Limb (tissue), 2 donors: ENCODE measurements at regions not wholly inside any gene's neighbourhood (a gene's known extent, or its start where the extent isn't known, plus 50 kb on each side); places are given as distances from the start of the nearest gene placed in this dataset.
"Not testable (repeated sequence)": the region's sequence is repeated elsewhere in the genome, so short reads cannot be mapped to it uniquely, and the experiment has no call there.

Experiments used
- DNase-seq, 2 donors: peaks; one replicate each; pipeline ENCODE4 v3.0.0-alpha.2; 2016; ENCODE audit errors: extremely low spot score in 2 of 2

DNA sequence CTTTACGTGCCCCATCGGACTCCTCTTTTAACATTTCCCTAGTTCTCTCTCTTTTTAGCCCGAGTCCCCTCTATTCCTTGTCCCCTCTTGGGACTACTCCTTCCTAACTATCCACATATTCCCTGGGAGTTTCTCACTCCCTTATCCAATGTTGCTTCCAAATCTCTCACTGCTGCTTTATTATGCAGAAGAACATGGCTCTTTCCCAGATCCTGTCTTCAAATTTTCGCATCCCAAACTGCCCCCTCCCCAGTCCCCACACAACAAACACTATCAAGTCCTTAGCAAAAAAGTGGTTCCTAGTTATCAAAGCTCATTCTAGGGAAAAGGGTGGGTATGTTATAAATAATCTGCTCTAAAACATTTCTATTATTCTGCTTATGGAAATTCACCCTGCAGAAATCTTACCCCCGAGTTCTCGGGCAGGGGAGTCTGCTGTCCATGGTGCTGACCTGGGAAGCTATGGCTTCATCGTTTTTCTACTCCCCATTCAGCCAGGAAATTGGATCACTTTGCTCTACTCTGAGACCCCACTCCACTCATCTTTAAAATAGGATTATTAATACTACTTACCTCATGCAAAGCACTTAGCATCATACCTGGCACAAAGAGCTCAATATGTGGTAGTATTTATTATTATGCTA, 393.5 kb downstream of the BUD13 start:
- peak; percentile 70 to 80 for DNase-seq

DNA sequence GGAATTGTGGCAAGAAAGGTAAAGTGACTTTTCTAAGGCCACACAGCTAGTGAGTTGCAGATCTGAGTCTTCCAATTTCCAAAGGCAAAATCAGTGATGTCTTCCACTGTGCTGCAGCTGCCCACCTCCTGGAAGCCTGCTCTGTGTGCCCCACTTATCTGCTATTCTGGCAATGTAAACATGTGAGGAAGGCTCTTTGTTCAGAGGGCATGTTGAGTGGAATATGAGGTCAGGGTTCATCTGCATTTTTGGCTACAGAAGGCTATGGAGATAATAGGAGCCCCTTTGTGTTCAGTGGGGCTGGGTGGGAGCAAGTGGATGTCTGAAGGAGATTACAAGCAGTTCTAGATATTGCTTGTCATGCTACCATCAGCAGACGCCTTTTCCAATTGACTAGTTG, 396.2 kb downstream of the BUD13 start:
- no peak for DNase-seq

DNA sequence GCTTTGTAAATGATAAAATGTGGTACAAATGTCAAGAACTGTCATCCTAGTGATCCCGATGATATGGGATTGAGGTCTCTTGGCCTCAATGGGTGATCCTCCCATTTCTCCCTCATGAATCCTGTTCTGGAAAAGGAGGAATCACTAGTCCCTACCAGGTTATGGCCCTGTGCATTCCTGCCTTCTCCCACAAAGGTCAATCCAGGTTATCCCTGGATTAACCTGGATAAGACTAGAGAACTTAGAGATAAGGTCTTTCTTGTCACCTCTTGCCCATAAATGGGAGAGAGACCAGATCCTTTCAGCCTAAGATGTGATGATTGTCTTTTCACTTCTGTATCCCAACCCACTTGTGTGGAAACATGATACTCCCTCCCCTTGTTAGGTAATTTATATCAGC, 396.7 kb downstream of the BUD13 start:
- no peak for DNase-seq

DNA sequence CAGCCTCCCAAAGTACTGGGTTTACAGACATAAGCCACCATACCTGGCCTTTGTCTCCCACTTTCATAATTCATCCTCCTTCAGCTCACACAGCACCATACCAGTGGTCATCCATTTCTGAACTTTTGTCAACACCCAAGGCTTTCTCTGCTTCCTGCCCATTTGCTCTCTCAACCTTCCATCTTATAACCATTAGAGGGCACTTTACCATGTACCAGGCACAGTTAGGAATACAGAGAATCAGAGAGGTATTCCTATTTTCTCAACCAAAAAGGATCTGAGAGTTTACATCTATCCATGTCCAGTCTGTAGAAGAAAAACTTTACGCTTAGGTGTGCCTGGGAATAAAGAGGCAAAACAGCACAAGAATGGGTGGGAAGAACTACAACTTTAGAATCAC, 397.6 kb downstream of the BUD13 start:
- no peak for DNase-seq

DNA sequence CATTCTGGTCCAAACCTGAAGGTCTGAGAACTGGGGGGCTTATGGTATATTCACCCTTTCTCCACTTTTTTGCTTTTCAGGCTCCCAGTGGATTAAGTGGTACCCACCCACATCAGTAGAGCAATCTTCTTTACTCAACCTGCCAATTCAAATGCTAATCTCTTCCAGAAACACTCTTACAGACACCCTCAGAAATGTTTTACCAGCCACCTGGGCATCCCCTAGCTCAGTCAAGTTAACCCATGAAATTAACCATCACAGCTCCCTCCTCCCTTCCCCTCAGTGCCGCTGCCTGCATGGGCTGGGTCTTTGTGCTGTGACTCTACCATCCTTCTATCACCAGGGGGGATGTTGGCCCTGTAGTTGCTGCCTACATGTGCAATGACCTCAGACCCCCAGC, 398.7 kb downstream of the BUD13 start:
- no peak for DNase-seq

DNA sequence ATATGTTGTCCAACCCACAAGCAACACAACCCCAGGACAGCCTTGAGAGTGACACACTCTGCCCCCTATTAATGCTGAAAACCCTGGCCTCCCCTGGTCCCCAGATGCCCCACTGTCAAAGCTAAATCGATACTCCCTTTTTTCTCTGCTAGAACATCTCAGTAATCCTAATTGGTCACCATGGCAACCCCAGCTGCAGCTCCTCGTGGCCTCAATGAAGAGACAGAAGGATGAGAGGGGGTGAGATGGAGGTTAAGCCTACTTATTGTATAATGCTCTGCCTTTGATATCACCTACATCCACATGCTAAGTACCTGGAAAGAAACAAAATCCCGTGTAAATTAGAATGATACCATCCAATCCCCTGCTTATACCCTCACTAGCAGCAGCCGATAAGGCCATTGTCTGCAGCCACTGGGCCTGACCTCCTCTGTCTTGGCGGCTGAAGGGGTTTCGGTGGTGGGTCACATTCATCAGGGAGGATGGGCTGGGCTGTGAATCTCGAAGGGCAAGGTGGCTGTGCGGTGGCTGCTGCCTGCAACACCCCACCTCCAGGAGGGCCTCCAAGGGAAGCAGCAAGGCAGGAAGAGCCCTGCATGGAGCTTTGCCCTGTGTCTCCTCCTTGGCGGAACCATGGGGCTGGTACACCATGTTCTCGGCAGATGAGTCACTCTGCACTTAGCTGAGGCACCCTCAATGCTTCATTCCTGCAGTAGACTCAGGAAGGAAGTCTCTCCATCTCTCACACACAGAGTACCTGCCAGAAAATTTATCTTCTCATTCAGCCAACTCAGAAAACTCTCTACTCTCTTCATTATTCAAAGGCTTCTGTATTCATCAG, 399.5 kb downstream of the BUD13 start:
- DNase-seq = no peak

DNA sequence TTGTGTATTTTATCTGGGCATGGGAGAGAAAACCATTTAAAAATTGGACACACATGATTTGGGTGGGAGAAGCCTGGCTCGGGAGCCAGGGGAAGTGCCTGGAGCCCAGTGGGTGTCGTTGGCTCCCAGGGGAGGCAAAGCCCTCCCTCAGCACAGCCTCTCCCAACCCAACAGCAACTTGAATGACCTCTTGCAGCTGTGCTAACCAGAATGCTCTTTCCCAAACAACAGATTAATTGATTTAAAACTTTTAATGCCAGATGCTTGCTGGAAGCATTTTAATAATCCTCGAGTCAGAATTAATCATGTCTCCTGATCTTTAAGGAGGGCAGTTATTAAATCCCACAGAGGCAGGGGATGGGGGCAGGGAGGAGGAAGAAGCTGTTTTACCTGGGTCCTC, 401.6 kb downstream of the BUD13 start:
- no peak for DNase-seq

DNA sequence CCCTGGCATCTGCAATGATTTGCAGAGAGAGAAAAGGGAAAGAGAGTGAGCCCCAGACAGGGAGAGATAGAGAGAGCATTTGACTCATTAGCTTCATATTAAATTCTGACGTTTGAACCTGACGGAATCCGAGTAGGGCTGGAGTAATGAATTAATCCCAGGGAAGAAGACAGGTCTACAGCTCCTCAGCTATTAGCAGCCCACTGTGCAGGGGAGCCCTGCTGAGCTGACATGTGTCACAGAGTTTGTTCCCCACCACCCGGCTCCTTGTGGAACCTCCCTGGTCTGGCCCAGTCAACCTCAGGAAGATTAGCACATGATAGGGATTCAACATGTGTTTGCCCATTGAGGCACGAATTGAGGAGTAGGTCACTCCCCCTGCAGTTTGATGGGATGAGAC, 404.0 kb downstream of the BUD13 start:
- no peak for DNase-seq

DNA sequence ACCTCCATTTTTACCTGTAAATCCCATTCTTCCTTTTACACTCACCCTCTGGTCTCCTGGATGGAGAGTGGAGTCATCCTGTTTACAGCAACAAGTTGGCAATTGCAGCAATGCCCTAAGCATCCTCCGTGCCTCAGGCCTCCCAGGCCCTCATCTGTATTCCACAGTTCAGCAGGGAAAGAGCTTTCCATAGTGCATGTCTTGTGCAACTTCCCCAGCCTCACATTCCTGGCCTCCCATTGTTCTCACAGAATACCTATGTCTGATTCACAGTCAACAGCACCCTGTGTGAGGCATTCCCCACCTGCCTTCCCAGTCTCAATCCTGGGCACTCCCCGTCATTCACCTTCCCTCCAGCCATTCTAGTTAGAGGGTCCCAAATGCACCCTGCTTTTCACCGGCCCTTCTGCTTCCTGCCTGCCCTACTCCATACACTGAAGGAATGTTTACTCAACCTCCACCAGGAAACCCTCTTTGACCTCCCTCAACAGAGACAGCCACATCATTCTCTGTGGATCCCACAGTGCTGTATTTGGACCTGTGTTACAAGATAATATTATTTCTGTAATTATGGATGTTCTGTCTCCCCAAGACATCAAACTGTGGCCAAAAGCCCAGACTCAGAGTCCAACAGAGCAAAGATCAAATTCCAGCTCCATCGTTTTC, 405.7 kb downstream of the BUD13 start:
- DNase-seq = no peak

DNA sequence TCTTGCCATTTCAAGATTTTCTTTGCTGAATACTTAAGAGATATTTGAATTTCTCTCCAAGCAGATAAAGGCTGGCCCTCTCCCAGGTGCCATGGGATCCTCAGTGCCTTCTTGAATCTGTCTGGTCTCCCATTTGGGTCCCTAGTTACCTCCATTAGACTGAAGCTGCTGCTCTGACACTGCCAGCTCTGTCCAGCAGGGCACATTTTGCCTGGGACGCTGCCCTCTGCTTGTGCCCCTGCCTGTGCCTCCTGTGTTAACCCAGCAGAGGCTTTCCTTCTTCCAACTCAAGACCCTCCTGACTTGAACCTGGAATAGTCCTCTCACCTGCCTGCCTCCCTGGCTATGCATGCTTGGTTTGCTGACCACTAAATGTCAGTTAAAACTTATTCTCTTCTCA, 406.3 kb downstream of the BUD13 start:
- DNase-seq = no peak

DNA sequence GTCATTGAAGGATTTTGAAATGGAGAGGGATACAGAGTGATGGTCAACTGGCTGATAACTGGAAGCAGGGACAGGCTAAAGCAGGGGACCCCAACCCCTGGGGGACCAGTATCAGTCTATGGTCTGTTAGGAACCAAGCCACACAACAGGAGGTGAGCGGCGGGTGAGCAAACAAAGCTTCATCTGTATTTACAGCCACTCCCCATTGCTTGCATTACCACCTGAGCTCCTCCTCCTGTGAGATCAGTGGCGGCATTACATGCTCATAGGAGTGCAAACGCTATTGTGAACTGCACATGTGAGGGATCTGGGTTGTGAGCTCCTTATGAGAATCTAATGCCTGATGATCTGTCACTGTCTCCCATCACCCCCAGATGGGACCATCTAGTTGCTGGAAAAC, 407.9 kb downstream of the BUD13 start:
- not testable (repeated sequence) for DNase-seq

DNA sequence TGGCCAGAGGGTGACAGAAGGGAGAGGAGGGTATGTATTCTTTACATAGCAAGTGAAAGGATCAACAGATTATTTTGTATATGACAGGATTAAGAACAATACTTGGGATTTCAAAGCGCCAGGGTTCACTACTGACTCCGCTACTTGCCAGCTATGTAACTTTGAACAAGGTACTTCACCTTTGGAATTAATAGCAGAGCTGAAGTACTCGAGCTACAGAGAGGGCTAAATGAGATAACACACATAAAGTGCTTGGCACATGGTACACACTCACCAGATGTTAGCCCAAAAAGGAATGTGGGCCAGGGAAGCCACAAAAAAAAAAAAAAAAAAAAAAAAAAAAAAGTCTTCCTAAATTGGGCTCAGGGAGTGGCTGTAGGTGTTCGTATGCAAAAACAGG, 408.4 kb downstream of the BUD13 start:
- DNase-seq = no peak

DNA sequence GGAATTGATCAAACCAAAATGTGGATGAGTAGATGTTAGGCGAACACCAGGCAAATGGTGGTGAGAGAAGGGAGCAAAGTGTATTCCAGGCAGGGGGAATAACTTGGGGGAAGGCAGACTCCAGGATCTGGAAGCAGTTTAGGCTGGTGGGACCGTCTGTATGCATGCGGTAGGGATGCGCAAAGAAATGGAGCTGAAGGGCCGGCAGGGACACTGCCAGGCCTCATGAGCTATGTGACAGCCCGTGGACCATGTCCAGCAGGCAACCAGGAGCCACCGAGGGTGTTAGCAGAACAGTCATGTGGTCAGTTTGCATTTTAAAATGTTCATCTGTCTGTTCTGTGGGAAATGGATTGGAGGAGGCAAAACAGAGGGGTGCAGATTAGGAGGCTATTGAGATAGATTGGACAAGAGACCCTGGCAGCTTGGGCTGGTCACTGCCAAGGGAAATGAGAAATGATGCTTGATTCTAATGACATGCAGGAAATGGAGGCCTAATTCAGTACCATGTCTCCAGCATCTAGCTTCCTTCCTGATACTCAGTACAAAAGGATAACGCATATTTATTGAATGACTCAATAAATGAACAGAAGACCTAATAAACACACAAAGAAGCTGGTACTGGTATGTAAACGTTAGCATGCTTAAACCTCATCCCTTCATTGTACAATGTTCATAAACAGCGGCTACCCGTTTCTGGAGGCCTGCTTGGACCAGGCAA, 412.4 kb downstream of the BUD13 start:
- no peak for DNase-seq

DNA sequence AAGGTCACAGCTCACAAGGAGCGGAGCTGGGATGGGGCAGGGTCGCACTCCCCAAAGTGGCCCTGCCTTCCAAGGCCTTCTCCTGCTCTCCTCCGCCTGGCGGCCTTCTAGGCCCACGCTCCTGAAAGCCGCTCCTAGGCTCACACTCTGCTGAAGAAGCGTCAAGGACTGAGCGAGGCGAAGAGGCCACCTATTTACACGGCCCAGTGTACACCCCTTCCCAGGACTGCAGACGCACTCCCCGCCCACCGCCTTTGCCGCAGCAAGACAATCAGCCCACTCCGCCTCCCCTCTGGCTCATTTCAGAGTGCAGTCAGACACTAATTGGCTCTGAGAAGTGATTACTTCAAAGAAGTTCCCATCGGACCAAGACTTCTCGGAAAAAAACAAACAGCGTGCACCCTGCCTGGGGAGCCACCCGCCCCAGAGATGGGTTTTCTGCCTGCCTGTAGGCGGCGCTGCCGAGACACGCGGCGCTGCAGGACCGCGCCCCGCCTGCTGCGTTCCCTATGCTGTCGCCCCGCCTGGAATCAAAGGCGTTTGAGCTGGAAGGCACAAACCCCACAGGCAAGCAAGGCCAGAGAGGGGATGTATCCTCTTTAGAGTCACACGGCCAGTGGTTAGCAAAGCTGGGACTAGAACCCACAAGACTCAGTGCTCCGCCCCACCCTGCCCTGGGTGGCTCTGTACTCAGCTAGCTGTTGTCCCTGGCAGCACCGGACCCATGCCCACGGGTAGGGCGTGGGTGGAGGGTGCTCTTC, 414.8 kb downstream of the BUD13 start:
- DNase-seq = peak; percentile 20 to 70

DNA sequence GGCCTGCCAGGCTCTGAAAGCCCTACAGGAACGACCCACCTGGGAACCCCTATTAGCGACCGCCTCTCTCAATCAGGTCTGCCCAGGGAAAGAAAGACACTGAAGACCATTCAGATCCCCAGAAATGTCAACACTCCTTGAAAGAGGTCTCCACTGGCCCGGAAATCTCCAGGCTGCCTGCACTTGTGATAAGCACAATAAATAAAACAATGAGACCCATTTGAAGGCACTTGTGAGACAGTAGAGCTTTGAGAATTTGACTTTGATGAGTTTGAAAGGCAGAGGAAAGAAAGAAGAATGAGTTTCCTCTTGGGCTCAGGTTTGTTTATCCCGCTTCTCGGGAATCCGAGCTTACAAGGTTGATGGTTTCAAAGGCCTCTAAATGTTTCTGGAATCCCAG, 416.3 kb downstream of the BUD13 start:
- no peak for DNase-seq

DNA sequence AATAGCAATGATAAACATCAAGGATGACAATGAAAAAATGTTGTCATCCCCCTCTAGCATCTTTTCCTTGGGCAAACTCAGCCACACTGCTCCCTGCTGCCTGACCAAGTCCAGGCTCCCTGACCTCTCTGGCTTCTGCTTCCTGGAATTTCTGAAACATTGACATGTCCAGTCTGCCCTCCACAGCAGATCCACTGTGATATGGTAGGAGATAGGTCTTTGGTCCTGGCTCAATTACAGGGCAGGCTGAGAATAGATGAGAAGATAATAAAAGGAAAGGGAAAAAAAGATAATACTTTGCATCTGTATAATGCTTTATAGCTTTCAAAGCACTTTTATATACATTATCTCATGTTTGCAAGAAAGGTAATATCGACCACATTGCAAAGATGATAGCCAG, 417.7 kb downstream of the BUD13 start:
- no peak for DNase-seq

DNA sequence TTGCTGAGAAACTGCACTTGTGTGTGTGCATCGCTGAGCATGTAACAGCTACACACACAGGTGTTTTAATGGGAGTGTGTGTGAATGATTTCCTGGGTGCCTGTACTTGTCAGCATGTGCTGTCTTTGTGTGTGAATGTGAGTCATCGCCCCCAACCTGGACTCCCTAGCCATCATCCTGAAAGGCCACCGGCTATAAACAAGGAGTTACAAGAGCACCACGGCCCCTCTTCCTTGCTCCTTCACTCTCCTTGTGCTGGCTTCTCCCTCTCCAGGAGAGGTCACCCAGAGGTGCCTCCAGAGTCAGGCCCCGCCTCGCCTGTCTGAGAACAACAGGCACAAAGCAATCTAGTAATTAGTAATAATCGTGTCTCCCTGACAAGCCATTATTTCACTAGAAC, 419.2 kb downstream of the BUD13 start:
- no peak for DNase-seq

DNA sequence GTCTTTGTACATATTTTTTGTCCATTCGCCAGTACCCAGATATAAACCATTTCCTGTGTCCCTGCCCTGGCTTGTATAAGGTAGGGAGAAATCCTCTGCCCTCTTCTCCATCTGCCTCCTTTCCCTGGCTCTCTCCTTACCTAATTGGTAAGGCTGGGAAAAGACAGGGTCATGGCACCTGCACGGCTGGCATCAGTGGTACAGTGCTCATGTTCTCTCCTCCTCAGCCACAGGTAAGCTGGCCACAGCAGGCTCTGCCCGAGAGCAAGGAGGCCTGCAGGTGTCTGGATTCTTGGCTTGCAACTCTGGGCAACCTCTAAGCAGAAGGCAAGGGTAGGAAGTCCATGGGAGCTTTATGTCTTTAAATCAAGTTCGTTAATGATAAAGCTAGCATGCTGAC, 419.9 kb downstream of the BUD13 start:
- no peak for DNase-seq

DNA sequence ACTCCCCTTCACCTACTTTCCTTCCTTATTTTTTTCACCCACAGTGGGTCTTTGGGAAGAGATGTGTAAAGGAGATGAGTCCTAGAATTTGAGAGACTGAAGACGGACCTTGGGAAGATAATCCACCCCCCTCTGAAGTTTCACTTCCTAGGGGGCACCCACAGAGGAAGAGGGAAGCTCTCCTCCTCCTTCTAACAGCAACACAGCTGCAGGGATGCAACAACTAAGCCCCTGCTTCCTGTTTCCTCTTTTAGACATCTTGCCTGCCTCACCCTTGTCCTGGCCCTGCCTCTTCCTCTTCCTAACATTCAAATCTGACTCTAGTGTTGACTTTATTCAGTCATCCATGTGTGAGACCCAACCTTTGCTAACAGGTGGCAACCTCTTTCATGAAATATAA, 424.6 kb downstream of the BUD13 start:
- DNase-seq = no peak

DNA sequence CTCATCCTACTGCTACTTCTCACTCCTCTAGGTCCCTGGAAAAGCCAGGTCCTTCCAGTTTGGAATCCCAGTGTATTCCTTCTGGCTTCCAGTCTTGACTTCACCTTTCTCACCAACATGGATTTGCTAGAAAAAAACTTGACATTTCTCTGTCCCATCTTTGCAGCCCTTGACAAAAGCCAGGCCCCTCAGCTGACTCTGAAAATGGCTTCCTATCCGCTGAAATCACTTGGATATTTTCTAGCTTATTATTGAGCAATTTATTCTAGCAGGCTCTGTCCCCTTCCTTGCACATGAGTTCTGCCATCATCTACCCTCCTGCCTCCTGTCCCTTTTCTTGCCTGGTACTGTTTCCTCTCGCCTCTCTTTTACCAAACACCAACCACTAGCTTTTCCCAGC, 427.2 kb downstream of the BUD13 start:
- DNase-seq = no peak

DNA sequence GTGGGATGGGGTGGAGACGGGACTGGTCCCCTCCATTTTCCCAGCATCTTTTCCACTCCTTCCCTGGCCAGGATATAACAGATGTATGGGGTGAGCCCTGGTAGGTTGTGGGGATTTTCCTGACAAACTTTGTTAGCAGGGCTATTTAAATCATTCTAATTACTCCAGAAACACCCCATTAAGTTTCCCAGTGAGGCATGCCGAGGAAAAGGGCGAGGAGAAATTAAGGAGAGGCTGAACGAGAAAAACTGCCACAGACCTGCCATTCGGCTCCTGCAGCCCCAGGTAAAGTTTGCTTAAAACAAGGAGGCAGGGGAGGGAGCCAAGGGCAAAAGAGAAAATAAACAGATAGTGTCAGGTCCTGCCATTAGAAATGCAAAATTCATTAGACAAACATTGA, 428.2 kb downstream of the BUD13 start:
- no peak for DNase-seq
